Fibroblast of lung (primary cell): ENCODE measurements at regions not wholly inside any gene's neighbourhood (a gene's known extent, or its start where the extent isn't known, plus 50 kb on each side); places are given as distances from the start of the nearest gene placed in this dataset.
"Not testable (repeated sequence)": the region's sequence is repeated elsewhere in the genome, so short reads cannot be mapped to it uniquely, and the experiment has no call there.

ENCODE experiments used
- DNase-seq, 2 donors: peaks; one replicate each; pipeline versions ENCODE4 v3.0.0 to v3.0.0-alpha.2; 2010; ENCODE audit warnings: low read depth in 2 of 2
- H2AFZ ChIP-seq: 2 replicates; pipeline ENCODE4 v1.5.1; 2012; ENCODE audit warnings: low read length, control low read depth, inconsistent platforms
- H3K27ac ChIP-seq: 2 replicates; pipeline ENCODE4 v1.5.1; 2011; ENCODE audit warnings: low read length, control low read depth; ENCODE audit not compliant: insufficient read depth
- H3K27me3 ChIP-seq: 2 replicates; pipeline ENCODE4 v1.5.1; 2011; ENCODE audit warnings: mild to moderate bottlenecking, low read length; ENCODE audit not compliant: control insufficient read depth, insufficient read depth
- H3K36me3 ChIP-seq: 2 replicates; pipeline ENCODE4 v1.5.1; 2011; ENCODE audit warnings: low read length; ENCODE audit not compliant: control insufficient read depth, insufficient read depth
- H3K4me1 ChIP-seq: 2 replicates; pipeline ENCODE4 v1.5.1; 2011; ENCODE audit warnings: low read length; ENCODE audit not compliant: control insufficient read depth, insufficient read depth; ENCODE audit errors: extremely low read depth
- H3K4me2 ChIP-seq: 2 replicates; pipeline ENCODE4 v1.5.1; 2011; ENCODE audit warnings: low read length, control low read depth; ENCODE audit not compliant: insufficient read depth; ENCODE audit errors: extremely low read depth
- H3K4me3 ChIP-seq, 4 experiments: fragments of 200-600 bp in 1 of 4; sonication (generic) in 1 of 4; replicated peaks in 1 of 4; 2 replicates each; pipeline ENCODE4 v1.5.1; 2011 to 2016; ENCODE audit warnings: low read length in 4 of 4, low read depth in 3 of 4, mild to moderate bottlenecking in 3 of 4, control low read depth in 2 of 4, inconsistent platforms in 1 of 4, mixed read lengths in 1 of 4; ENCODE audit not compliant: insufficient read depth in 1 of 4; ENCODE audit errors: control extremely low read depth in 1 of 4
- H3K79me2 ChIP-seq: 2 replicates; pipeline ENCODE4 v1.5.1; 2012; ENCODE audit warnings: mild to moderate bottlenecking, low read length, inconsistent platforms; ENCODE audit not compliant: control insufficient read depth, insufficient read depth
- H3K9ac ChIP-seq: 2 replicates; pipeline ENCODE4 v1.5.1; 2011; ENCODE audit warnings: mild to moderate bottlenecking, low read length, control low read depth; ENCODE audit not compliant: insufficient read depth
- H3K9me3 ChIP-seq: 2 replicates; pipeline ENCODE4 v1.5.1; 2012; ENCODE audit warnings: low read depth, low read length; ENCODE audit not compliant: control insufficient read depth, insufficient read depth
- H4K20me1 ChIP-seq: 2 replicates; pipeline ENCODE4 v1.5.1; 2011; ENCODE audit warnings: low read length; ENCODE audit not compliant: control insufficient read depth, insufficient read depth; ENCODE audit errors: extremely low read depth
- CTCF ChIP-seq, 2 donors: IDR thresholded peaks in 1 of 2; conservative IDR thresholded peaks in 1 of 2; 1 replicate in 1 of 2; 2 replicates in 1 of 2; pipeline ENCODE4 v1.5.1; 2011 to 2012; ENCODE audit warnings: low read length in 2 of 2, control low read depth in 1 of 2, inconsistent platforms in 1 of 2, low read depth in 1 of 2, mild to moderate bottlenecking in 1 of 2
- EZH2 ChIP-seq: IDR thresholded peaks from 2 replicates; pipeline ENCODE4 v1.5.1; 2012; ENCODE audit warnings: low read length, control low read depth, mild to moderate bottlenecking; ENCODE audit errors: missing control alignments

DNA sequence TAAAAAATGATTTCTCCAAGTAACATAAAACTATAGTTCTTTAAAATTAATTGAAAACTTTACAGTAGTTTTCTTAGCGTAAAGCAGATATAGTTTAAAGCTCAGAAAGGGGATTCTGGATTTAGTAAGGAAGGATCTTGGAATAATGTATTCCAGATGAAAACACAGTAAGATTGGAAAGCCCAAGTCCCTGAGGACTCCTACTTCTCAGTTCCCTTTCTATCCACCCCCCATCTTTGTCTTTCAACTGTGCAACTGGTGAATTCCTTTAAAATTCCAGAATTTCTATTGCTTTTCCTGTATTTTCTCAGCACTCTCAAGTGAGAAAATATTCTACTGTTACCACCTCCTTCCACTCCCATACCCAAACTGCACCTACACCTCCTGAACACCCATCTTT is 184.5 kb upstream of the FBN2 start:
- no peak overlapping the region for H3K4me2 ChIP-seq
- H3K4me3 ChIP-seq: no peak overlapping the region
- no peaks in the 10 kb centered on the region for H3K4me1 ChIP-seq
- no peak overlapping the region for H3K9ac ChIP-seq
- no peaks in the 10 kb centered on the region for H3K79me2 ChIP-seq
- H3K27me3 ChIP-seq: no peaks in the 10 kb centered on the region
- TF ChIP-seq CTCF (conservative IDR thresholded peaks at IDR 0.05 in 1 of 2, IDR thresholded peaks at IDR 0.05 in 1 of 2; ENCODE audit: low read depth in 1 of 2, low read length in 2 of 2) (no peak), EZH2 (no peak)
- no peak overlapping the region for H2AFZ ChIP-seq
- no peak for DNase-seq
- no peaks in the 10 kb centered on the region for H3K9me3 ChIP-seq
- no peak overlapping the region for H3K27ac ChIP-seq
- no peaks in the 10 kb centered on the region for H4K20me1 ChIP-seq
- H3K36me3 ChIP-seq: no peaks in the 10 kb centered on the region

- H3K4me1 ChIP-seq, H3K79me2 ChIP-seq, H3K9me3 ChIP-seq, H3K27me3 ChIP-seq, H2AFZ ChIP-seq, H3K9ac ChIP-seq, DNase-seq, H3K27ac ChIP-seq, H3K4me2 ChIP-seq, H3K36me3 ChIP-seq, H3K4me3 ChIP-seq, H4K20me1 ChIP-seq: not testable (repeated sequence)
These were observed 192.0 kb upstream of the FBN2 start for GRCh38 chr5:128730021-128730420.

DNA sequence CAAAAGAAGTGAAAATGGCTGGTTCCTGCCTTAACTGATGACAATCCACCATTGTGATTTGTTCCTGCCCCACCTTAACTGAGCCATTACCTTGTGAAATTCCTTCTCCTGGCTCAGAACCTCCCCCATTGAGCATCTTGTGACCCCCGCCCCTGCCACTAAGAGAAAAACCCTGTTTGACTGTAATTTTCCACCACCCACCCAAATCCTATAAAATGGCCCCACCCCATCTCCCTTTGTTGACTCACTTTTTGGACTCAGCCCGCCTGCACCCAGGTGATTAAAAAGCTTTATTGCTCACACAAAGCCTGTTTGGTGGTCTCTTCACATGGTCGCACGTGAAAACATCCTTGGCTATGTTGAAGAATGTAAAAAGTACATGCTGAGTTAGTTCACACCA is 197.6 kb upstream of the FBN2 start:
- not testable (repeated sequence) for H3K4me2 ChIP-seq, H3K4me1 ChIP-seq, H3K36me3 ChIP-seq, H3K27me3 ChIP-seq, H3K9me3 ChIP-seq, H3K9ac ChIP-seq, H3K79me2 ChIP-seq, DNase-seq, H3K4me3 ChIP-seq, H3K27ac ChIP-seq, H2AFZ ChIP-seq, H4K20me1 ChIP-seq

DNA sequence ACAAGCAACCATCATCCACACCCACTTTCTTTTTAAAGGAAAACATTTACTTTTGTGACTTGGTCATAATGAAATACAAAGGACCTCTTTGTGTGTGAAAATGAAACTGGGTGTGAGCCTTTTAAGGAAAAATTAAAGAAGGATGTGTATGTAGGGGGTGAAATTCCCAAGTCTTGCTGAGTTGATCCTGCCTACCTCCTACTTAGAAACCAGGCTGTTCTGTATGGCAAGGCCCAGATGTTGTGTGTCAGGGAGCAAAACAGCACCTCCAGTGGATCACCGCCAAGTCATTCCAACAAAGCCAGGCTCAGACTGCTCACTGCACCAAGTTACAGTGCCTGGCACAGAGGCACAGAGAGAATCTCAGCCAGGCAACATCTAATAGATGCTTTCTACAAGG is 198.5 kb upstream of the FBN2 start:
- no peaks in the 10 kb centered on the region for H3K36me3 ChIP-seq
- no peak overlapping the region for H2AFZ ChIP-seq
- H4K20me1 ChIP-seq: no peaks in the 10 kb centered on the region
- no peaks in the 10 kb centered on the region for H3K79me2 ChIP-seq
- no peak overlapping the region for H3K9ac ChIP-seq
- H3K27ac ChIP-seq: no peak overlapping the region
- peak; percentile 43 to 49 for DNase-seq
- no peaks in the 10 kb centered on the region for H3K4me1 ChIP-seq
- TF ChIP-seq EZH2 (no peak), CTCF (conservative IDR thresholded peaks at IDR 0.05 in 1 of 2, IDR thresholded peaks at IDR 0.05 in 1 of 2; ENCODE audit: low read depth in 1 of 2, low read length in 2 of 2) (no peak)
- no peaks in the 10 kb centered on the region for H3K9me3 ChIP-seq
- no peak overlapping the region for H3K4me2 ChIP-seq
- no peaks in the 10 kb centered on the region for H3K27me3 ChIP-seq
- no peak overlapping the region for H3K4me3 ChIP-seq
